GM19023 (cell line): ENCODE measurements at regions not wholly inside any gene's neighbourhood (a gene's known extent, or its start where the extent isn't known, plus 50 kb on each side); places are given as distances from the start of the nearest gene placed in this dataset.
A peak's percentile ranks its signal among the peaks of the same experiment; 100 is the strongest.

Experiments used
- ATAC-seq: cut with Tn5 transposase; IDR thresholded peaks from one replicate; pipeline ENCODE4 v1.9.1; 2021; ENCODE audit warnings: mild to moderate bottlenecking, moderate library complexity; ENCODE audit not compliant: unreplicated experiment

- no peak for ATAC-seq
Observed at GRCh38 chr13:27014406-27015359, 156.9 kb downstream of the USP12 start.

- no peak for ATAC-seq
Observed at GRCh38 chr13:27012482-27013197, 159.0 kb downstream of the USP12 start.

- no peak for ATAC-seq
Observed at GRCh38 chr13:27011661-27012060, 159.9 kb downstream of the USP12 start.

- no peak for ATAC-seq
Observed at GRCh38 chr13:27008733-27009132, 162.9 kb downstream of the USP12 start.

- no peak for ATAC-seq
Observed at GRCh38 chr13:27007166-27007565, 164.4 kb downstream of the USP12 start.

GRCh38 chr13:27006519-27007161, 165.0 kb downstream of the USP12 start:
- ATAC-seq, result no peak

- no peak for ATAC-seq
Observed at GRCh38 chr13:27005976-27006518, 165.6 kb downstream of the USP12 start.

- no peak for ATAC-seq
Observed at GRCh38 chr13:27005556-27005955, 166.1 kb downstream of the USP12 start.

GRCh38 chr13:27004866-27005265, 166.7 kb downstream of the USP12 start:
- no peak for ATAC-seq

- ATAC-seq, result no peak
Observed at GRCh38 chr13:27004326-27004725, 167.3 kb downstream of the USP12 start.

- no peak for ATAC-seq
Observed at GRCh38 chr13:27001705-27002104, 169.9 kb downstream of the USP12 start.

GRCh38 chr13:27000686-27001085, 170.9 kb downstream of the USP12 start:
- ATAC-seq, result no peak

GRCh38 chr13:26999499-26999898, 172.1 kb downstream of the USP12 start:
- no peak for ATAC-seq

GRCh38 chr13:26998292-26998691, 173.3 kb downstream of the USP12 start:
- no peak for ATAC-seq

- peak; percentile 77 for ATAC-seq
Observed at GRCh38 chr13:26996965-26997752, 174.5 kb downstream of the USP12 start.

GRCh38 chr13:26995159-26995558, 176.5 kb downstream of the USP12 start:
- ATAC-seq, result no peak

- ATAC-seq, result no peak
Observed at GRCh38 chr13:26993780-26994179, 177.8 kb downstream of the USP12 start.

GRCh38 chr13:26992951-26993719, 178.5 kb downstream of the USP12 start:
- ATAC-seq, result no peak

- ATAC-seq, result no peak
Observed at GRCh38 chr13:26991508-26992181, 180.0 kb downstream of the USP12 start.
